Keratinocyte (primary cell): ENCODE measurements at regions not wholly inside any gene's neighbourhood (a gene's known extent, or its start where the extent isn't known, plus 50 kb on each side); places are given as distances from the start of the nearest gene placed in this dataset.

Experiments
- CTCF ChIP-seq, 3 experiments: IDR thresholded peaks in 1 of 3; conservative IDR thresholded peaks in 1 of 3; optimal IDR thresholded peaks in 1 of 3; 2 replicates in 2 of 3; 3 replicates in 1 of 3; pipeline versions ENCODE3 to v1.5.1; 2011; ENCODE audit warnings: low read length in 3 of 3, mild to moderate bottlenecking in 3 of 3, moderate library complexity in 2 of 3, control low read depth in 1 of 3, inconsistent platforms in 1 of 3; ENCODE audit not compliant: insufficient read depth in 2 of 3; ENCODE audit errors: extremely low read depth in 1 of 3
- EZH2 ChIP-seq: IDR thresholded peaks from one replicate; pipeline ENCODE4 v1.6.1; 2012; ENCODE audit warnings: inconsistent platforms, mild to moderate bottlenecking, low read length, moderate library complexity

- no peak for TF ChIP-seq CTCF (optimal IDR thresholded peaks at IDR 0.05 in 1 of 3, IDR thresholded peaks at IDR 0.05 in 1 of 3, conservative IDR thresholded peaks at IDR 0.05 in 1 of 3; ENCODE audit: extremely low read depth in 1 of 3, insufficient read depth in 2 of 3, low read length in 3 of 3)
- no peak for TF ChIP-seq EZH2
Measured at GRCh38 chr3:127377801-127378655, 90.2 kb upstream of the PRR20G start.
